Keratinocyte (primary cell): ENCODE measurements at regions not wholly inside any gene's neighbourhood (a gene's known extent, or its start where the extent isn't known, plus 50 kb on each side); places are given as distances from the start of the nearest gene placed in this dataset.

ENCODE experiments used
- CTCF ChIP-seq, 3 experiments: IDR thresholded peaks in 1 of 3; conservative IDR thresholded peaks in 1 of 3; optimal IDR thresholded peaks in 1 of 3; 2 replicates in 2 of 3; 3 replicates in 1 of 3; pipeline versions ENCODE3 to v1.5.1; 2011; ENCODE audit warnings: low read length in 3 of 3, mild to moderate bottlenecking in 3 of 3, moderate library complexity in 2 of 3, control low read depth in 1 of 3, inconsistent platforms in 1 of 3; ENCODE audit not compliant: insufficient read depth in 2 of 3; ENCODE audit errors: extremely low read depth in 1 of 3
- EZH2 ChIP-seq: IDR thresholded peaks from one replicate; pipeline ENCODE4 v1.6.1; 2012; ENCODE audit warnings: inconsistent platforms, mild to moderate bottlenecking, low read length, moderate library complexity

DNA sequence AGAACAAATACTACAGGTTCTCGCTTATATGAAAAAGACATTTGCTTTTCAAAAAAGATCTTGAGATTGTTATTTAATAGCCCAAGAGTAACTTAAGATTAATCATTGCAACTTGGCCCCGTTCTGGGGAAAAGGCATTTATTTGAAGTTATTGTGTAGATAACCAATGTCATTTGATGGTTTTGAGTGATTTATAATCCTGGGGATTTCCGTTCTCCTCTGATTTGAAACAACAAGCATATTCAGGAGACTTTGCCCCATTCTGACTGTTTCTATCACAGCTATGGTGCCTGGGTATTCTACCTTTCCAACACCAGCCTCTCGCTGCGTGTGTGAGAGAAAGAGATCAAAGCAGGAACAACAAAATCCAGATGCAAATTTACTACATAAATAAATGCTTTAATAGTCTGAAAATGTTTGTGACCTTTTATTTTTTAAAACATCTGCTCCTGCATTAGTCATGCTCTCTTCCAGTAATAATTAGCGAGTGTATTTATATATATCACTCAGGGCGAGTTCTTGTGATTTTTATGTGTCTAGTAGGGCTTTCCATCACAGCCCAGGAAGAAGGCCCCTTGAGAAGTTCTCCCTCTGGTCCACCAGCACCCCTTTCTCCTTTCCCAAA lies 197.9 kb upstream of the FOXQ1 start:
- TF ChIP-seq CTCF (optimal IDR thresholded peaks at IDR 0.05 in 1 of 3, IDR thresholded peaks at IDR 0.05 in 1 of 3, conservative IDR thresholded peaks at IDR 0.05 in 1 of 3; ENCODE audit: extremely low read depth in 1 of 3, insufficient read depth in 2 of 3, low read length in 3 of 3) (no peak), EZH2 (no peak)
